H9 (cell line): ENCODE measurements at regions not wholly inside any gene's neighbourhood (a gene's known extent, or its start where the extent isn't known, plus 50 kb on each side); places are given as distances from the start of the nearest gene placed in this dataset.

Experiments used
- DNase-seq: peaks from one replicate; pipeline ENCODE4 v3.0.0-alpha.2; 2017
- H2AFZ ChIP-seq: one replicate; pipeline ENCODE4 v1.6.1; 2013; ENCODE audit warnings: mild to moderate bottlenecking, low read length, control low read depth, moderate library complexity
- H2AK5ac ChIP-seq: 2 replicates; pipeline ENCODE4 v1.6.1; 2013; ENCODE audit warnings: low read length, control low read depth, mixed read lengths; ENCODE audit not compliant: insufficient read length
- H2BK120ac ChIP-seq: one replicate; pipeline ENCODE4 v1.6.1; 2013; ENCODE audit warnings: low read depth, mild to moderate bottlenecking, low read length, control low read depth, inconsistent platforms; ENCODE audit not compliant: poor library complexity, severe bottlenecking
- H2BK12ac ChIP-seq: 2 replicates; pipeline ENCODE4 v1.6.1; 2013; ENCODE audit warnings: low read length, control low read depth, mixed read lengths, low read depth; ENCODE audit not compliant: insufficient read length
- H2BK15ac ChIP-seq: 2 replicates; pipeline ENCODE4 v1.6.1; 2013; ENCODE audit warnings: low read depth, low read length, control low read depth
- H2BK20ac ChIP-seq: one replicate; pipeline ENCODE4 v1.6.1; 2013; ENCODE audit warnings: low read depth, mild to moderate bottlenecking, low read length, control low read depth, inconsistent platforms; ENCODE audit not compliant: poor library complexity, severe bottlenecking
- H2BK5ac ChIP-seq: 2 replicates; pipeline ENCODE4 v1.6.1; 2013; ENCODE audit warnings: low read length, control low read depth, mixed read lengths; ENCODE audit not compliant: insufficient read length
- H3K14ac ChIP-seq: 2 replicates; pipeline ENCODE4 v1.6.1; 2013; ENCODE audit warnings: low read length, control low read depth; ENCODE audit not compliant: insufficient read depth
- H3K18ac ChIP-seq: 2 replicates; pipeline ENCODE4 v1.6.1; 2013; ENCODE audit warnings: low read depth, mild to moderate bottlenecking, mixed read lengths, low read length, control low read depth; ENCODE audit not compliant: insufficient read length
- H3K23ac ChIP-seq: 2 replicates; pipeline ENCODE4 v1.6.1; 2013; ENCODE audit warnings: low read length, control low read depth, mixed read lengths, low read depth; ENCODE audit not compliant: insufficient read length
- H3K23me2 ChIP-seq: 2 replicates; pipeline ENCODE4 v1.6.1; 2013; ENCODE audit warnings: low read depth, mild to moderate bottlenecking, mixed read lengths, low read length, control low read depth; ENCODE audit not compliant: insufficient read length, poor library complexity, severe bottlenecking
- H3K27ac ChIP-seq: 2 replicates; pipeline ENCODE4 v1.5.1; 2013; ENCODE audit warnings: low read length, control low read depth, mixed read lengths, low read depth; ENCODE audit not compliant: insufficient read length
- H3K27me3 ChIP-seq: 2 replicates; pipeline ENCODE4 v1.6.1; 2013; ENCODE audit warnings: low read length, control low read depth, inconsistent platforms; ENCODE audit not compliant: insufficient read depth
- H3K4ac ChIP-seq: 2 replicates; pipeline ENCODE4 v1.6.1; 2013; ENCODE audit warnings: low read depth, mild to moderate bottlenecking, control low read depth, inconsistent platforms, low read length, moderate library complexity
- H3K4me1 ChIP-seq: 2 replicates; pipeline ENCODE4 v1.6.1; 2013; ENCODE audit warnings: low read length, control low read depth, inconsistent platforms; ENCODE audit not compliant: insufficient read depth
- H3K4me2 ChIP-seq: 2 replicates; pipeline ENCODE4 v1.6.1; 2013; ENCODE audit warnings: low read length, control low read depth, mixed read lengths; ENCODE audit not compliant: insufficient read length, insufficient read depth
- H3K56ac ChIP-seq: 2 replicates; pipeline ENCODE4 v1.6.1; 2013; ENCODE audit warnings: low read depth, mild to moderate bottlenecking, mixed read lengths, low read length, control low read depth; ENCODE audit not compliant: insufficient read length
- H3K79me1 ChIP-seq: 2 replicates; pipeline ENCODE4 v1.6.1; 2013; ENCODE audit warnings: low read depth, mild to moderate bottlenecking, moderate library complexity, low read length, control low read depth, inconsistent platforms; ENCODE audit not compliant: insufficient read depth, poor library complexity, severe bottlenecking
- H3K79me2 ChIP-seq: 2 replicates; pipeline ENCODE4 v1.6.1; 2013; ENCODE audit warnings: low read length, control low read depth, inconsistent platforms; ENCODE audit not compliant: insufficient read depth
- H3K9ac ChIP-seq: 2 replicates; pipeline ENCODE4 v1.6.1; 2013; ENCODE audit warnings: low read length, control low read depth, mixed read lengths; ENCODE audit not compliant: insufficient read length; ENCODE audit errors: extremely low read depth
- H3K9me3 ChIP-seq: one replicate; pipeline ENCODE4 v1.6.1; 2013; ENCODE audit warnings: low read depth, low read length, inconsistent platforms; ENCODE audit not compliant: control insufficient read depth
- H3T11ph ChIP-seq: one replicate; pipeline ENCODE4 v1.6.1; 2013; ENCODE audit warnings: mild to moderate bottlenecking, low read length, control low read depth, inconsistent platforms
- H4K20me1 ChIP-seq: one replicate; pipeline ENCODE4 v1.6.1; 2013; ENCODE audit not compliant: control insufficient read depth, insufficient read length, insufficient read depth
- H4K5ac ChIP-seq: 2 replicates; pipeline ENCODE4 v1.6.1; 2013; ENCODE audit warnings: low read depth, mild to moderate bottlenecking, mixed read lengths, low read length, control low read depth; ENCODE audit not compliant: insufficient read length
- H4K8ac ChIP-seq: replicated peaks from 2 replicates; pipeline ENCODE4 v1.6.1; 2013; ENCODE audit warnings: low read length, control low read depth, mixed read lengths, low read depth; ENCODE audit not compliant: insufficient read length
- H4K91ac ChIP-seq: 2 replicates; pipeline ENCODE4 v1.6.1; 2013; ENCODE audit warnings: low read depth, mild to moderate bottlenecking, moderate library complexity, mixed read lengths, low read length, control low read depth; ENCODE audit not compliant: insufficient read length
- H3K27ac Mint-ChIP-seq, 3 experiments: 2 replicates in 2 of 3; 3 replicates in 1 of 3; pipeline ENCODE4 v1.8.0; 2020 to 2021; ENCODE audit warnings: mixed read lengths in 3 of 3, mild to moderate bottlenecking in 1 of 3, moderate library complexity in 1 of 3
- H3K27me3 Mint-ChIP-seq: 2 replicates; pipeline ENCODE4 v1.8.0; 2021; ENCODE audit warnings: low read depth, mild to moderate bottlenecking, moderate library complexity, mixed read lengths
- H3K36me3 Mint-ChIP-seq, 3 experiments: 2 replicates in 2 of 3; 3 replicates in 1 of 3; pipeline ENCODE4 v1.8.0; 2020 to 2021; ENCODE audit warnings: low read depth in 3 of 3, mixed read lengths in 3 of 3; ENCODE audit not compliant: insufficient read depth in 1 of 3
- H3K4me1 Mint-ChIP-seq, 2 experiments: 2 replicates each; pipeline ENCODE4 v1.8.0; 2020; ENCODE audit warnings: mixed read lengths in 2 of 2
- H3K4me3 Mint-ChIP-seq, 2 experiments: 2 replicates in 1 of 2; 3 replicates in 1 of 2; pipeline ENCODE4 v1.8.0; 2020 to 2021; ENCODE audit warnings: mild to moderate bottlenecking in 2 of 2, mixed read lengths in 2 of 2, moderate library complexity in 1 of 2
- H3K9me3 Mint-ChIP-seq, 2 experiments: 2 replicates in 1 of 2; 3 replicates in 1 of 2; pipeline ENCODE4 v1.8.0; 2020; ENCODE audit warnings: mild to moderate bottlenecking in 2 of 2, mixed read lengths in 2 of 2, moderate library complexity in 1 of 2
- WGBS: extraction: QIAGEN DNeasy Blood & Tissue Kit; methylation state at CpG from one replicate; pipeline ENCODE4 v1.1.7; 2013; ENCODE audit warnings: missing lambda C conversion rate, low lambda C conversion rate, mixed read lengths; ENCODE audit not compliant: insufficient read length; ENCODE audit errors: extremely low coverage; 5-methylcytosine and 5-hydroxymethylcytosine counted together
- TF ChIP-seq, protein P1 (sequence below): fragments of 200-600 bp; sonication (generic); conservative IDR thresholded peaks from 3 replicates; pipeline ENCODE4 v1.8.0; 2021; ENCODE audit warnings: antibody characterized with exemption, mild to moderate bottlenecking

DNA sequence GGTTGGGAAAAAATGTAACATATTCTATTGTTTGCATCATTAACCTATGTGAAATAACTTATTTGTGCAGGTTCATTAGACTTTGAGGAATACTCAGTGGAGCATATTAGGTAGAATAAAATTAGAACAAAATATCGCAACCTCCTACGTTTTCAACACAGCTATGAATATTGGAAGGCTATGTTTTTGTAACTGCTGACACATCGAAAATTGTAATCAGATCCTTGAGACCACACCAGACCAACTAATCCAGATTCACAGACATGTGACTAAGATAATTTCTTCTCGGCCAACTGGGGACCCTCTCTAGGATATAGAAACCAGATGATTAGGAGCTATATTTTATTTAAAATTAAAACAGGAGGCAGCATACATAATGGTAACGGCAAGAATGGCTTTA is 77.5 kb upstream of the VWC2 start:
- no peak overlapping the region for H2BK120ac ChIP-seq
- no peak overlapping the region for H3K27ac ChIP-seq
- H3K14ac ChIP-seq, result no peak overlapping the region
- no peak overlapping the region for H2AK5ac ChIP-seq
- TF ChIP-seq, protein P1, sequence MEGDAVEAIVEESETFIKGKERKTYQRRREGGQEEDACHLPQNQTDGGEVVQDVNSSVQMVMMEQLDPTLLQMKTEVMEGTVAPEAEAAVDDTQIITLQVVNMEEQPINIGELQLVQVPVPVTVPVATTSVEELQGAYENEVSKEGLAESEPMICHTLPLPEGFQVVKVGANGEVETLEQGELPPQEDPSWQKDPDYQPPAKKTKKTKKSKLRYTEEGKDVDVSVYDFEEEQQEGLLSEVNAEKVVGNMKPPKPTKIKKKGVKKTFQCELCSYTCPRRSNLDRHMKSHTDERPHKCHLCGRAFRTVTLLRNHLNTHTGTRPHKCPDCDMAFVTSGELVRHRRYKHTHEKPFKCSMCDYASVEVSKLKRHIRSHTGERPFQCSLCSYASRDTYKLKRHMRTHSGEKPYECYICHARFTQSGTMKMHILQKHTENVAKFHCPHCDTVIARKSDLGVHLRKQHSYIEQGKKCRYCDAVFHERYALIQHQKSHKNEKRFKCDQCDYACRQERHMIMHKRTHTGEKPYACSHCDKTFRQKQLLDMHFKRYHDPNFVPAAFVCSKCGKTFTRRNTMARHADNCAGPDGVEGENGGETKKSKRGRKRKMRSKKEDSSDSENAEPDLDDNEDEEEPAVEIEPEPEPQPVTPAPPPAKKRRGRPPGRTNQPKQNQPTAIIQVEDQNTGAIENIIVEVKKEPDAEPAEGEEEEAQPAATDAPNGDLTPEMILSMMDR, result no peak
- WGBS, result no CpG with 5 or more reads among the region's 5 CpGs
- H3K4ac ChIP-seq, result no peak overlapping the region
- Mint-ChIP-seq H3K9me3 (no peaks in the 10 kb centered on the region), H3K27ac (no peak overlapping the region), H3K4me3 (no peak overlapping the region), H3K27me3 (no peaks in the 10 kb centered on the region), H3K36me3 (no peaks in the 10 kb centered on the region), H3K4me1 (no peaks in the 10 kb centered on the region)
- no peak overlapping the region for H3K18ac ChIP-seq
- no peaks in the 10 kb centered on the region for H3K79me1 ChIP-seq
- H2BK12ac ChIP-seq, result no peak overlapping the region
- H4K8ac ChIP-seq, result no peak overlapping the region
- no peak overlapping the region for H3K9ac ChIP-seq
- H2BK15ac ChIP-seq, result no peak overlapping the region
- H3K23ac ChIP-seq, result no peak overlapping the region
- no peak overlapping the region for H3K56ac ChIP-seq
- H4K20me1 ChIP-seq, result no peaks in the 10 kb centered on the region
- H3K9me3 ChIP-seq, result no peaks in the 10 kb centered on the region
- no peak overlapping the region for H2BK20ac ChIP-seq
- no peak for DNase-seq
- no peak overlapping the region for H3K4me2 ChIP-seq
- H3T11ph ChIP-seq, result no peak overlapping the region
- no peaks in the 10 kb centered on the region for H3K4me1 ChIP-seq
- H3K79me2 ChIP-seq, result no peaks in the 10 kb centered on the region
- no peak overlapping the region for H4K91ac ChIP-seq
- H3K27me3 ChIP-seq, result no peaks in the 10 kb centered on the region
- no peak overlapping the region for H4K5ac ChIP-seq
- H2BK5ac ChIP-seq, result no peak overlapping the region
- H2AFZ ChIP-seq, result no peak overlapping the region
- no peaks in the 10 kb centered on the region for H3K23me2 ChIP-seq
